A549 (cell line): ENCODE measurements at regions not wholly inside any gene's neighbourhood (a gene's known extent, or its start where the extent isn't known, plus 50 kb on each side); places are given as distances from the start of the nearest gene placed in this dataset.

Experiments used
- ATAC-seq, 2 experiments: fragments of 200-7000 bp in 1 of 2; fragments of >200 bp in 1 of 2; cut with Nextera tagmentation in 1 of 2; cut with Tn5 transposase in 1 of 2; 3 replicates each; pipeline versions ENCODE4 v1.8.0 to v1.9.1; 2018 to 2020; ENCODE audit warnings: mild to moderate bottlenecking in 1 of 2, moderate library complexity in 1 of 2
- CTCF ChIA-PET: fragments of 300-600 bp; sonication (Branson Sonifier 250); formaldehyde crosslinking; extraction: SDS; loops from one replicate; lab custom pipeline; 2021; ENCODE audit warnings: antibody characterized with exemption, inconsistent platforms; lab: Yijun Ruan, JAX
- POLR2A ChIA-PET: fragments of 350-600 bp; formaldehyde crosslinking; extraction: SDS; loops from one replicate; lab custom pipeline; 2021; ENCODE audit warnings: antibody characterized with exemption, inconsistent platforms; lab: Yijun Ruan, JAX
- DNase-seq, 2 experiments: peaks; one replicate each; pipeline versions ENCODE4 v3.0.0 to v3.0.0-alpha.2; 2011 to 2016; ENCODE audit warnings: low read depth in 1 of 2, low spot score in 1 of 2
- FAIRE-seq: peaks from 2 replicates; lab custom pipeline; 2011; peaks lifted over from hg19 to GRCh38; lab: Jason Lieb, UNC
- H3K27ac ChIP-seq, 2 experiments: fragments of >200 bp; sonication (Bioruptor Twin); formaldehyde crosslinking; 3 replicates each; pipeline ENCODE4 v1.5.1; 2016 to 2017
- H3K4me1 ChIP-seq: fragments of >200 bp; sonication (Bioruptor Twin); formaldehyde crosslinking; 3 replicates; pipeline ENCODE4 v1.6.1; 2016
- H3K4me2 ChIP-seq: fragments of >200 bp; sonication (Bioruptor Twin); formaldehyde crosslinking; 3 replicates; pipeline ENCODE4 v1.6.1; 2016
- H3K4me3 ChIP-seq: fragments of >200 bp; sonication (Bioruptor Twin); formaldehyde crosslinking; 3 replicates; pipeline ENCODE4 v1.5.1; 2016
- H3K9me3 ChIP-seq: fragments of >200 bp; sonication (Bioruptor Twin); formaldehyde crosslinking; 3 replicates; pipeline ENCODE4 v1.6.1; 2016
- ATOH8 ChIP-seq: fragments of 250-450 bp; sonication (Bioruptor Pico); IDR thresholded peaks from 2 replicates; pipeline ENCODE4 v1.5.0; 2020; ENCODE audit warnings: low read depth, mild to moderate bottlenecking, moderate library complexity
- CEBPB ChIP-seq, 2 experiments: fragments of >200 bp in 1 of 2; sonication (Bioruptor Twin) in 1 of 2; formaldehyde crosslinking in 1 of 2; IDR thresholded peaks; 2 replicates each; pipeline ENCODE4 v1.6.1; 2012 to 2016
- E2F6 ChIP-seq: IDR thresholded peaks from 2 replicates; pipeline ENCODE4 v1.6.1; 2012; ENCODE audit warnings: low read depth, borderline replicate concordance
- EHMT2 ChIP-seq: fragments of 200-600 bp; sonication (generic); IDR thresholded peaks from 2 replicates; pipeline ENCODE4 v1.6.1; 2016; ENCODE audit warnings: antibody characterized with exemption, low read depth, mild to moderate bottlenecking, moderate library complexity
- EP300 ChIP-seq, 2 experiments: fragments of >200 bp; sonication (Bioruptor Twin); formaldehyde crosslinking; IDR thresholded peaks; 2 replicates in 1 of 2; 3 replicates in 1 of 2; pipeline ENCODE4 v1.6.1; 2016 to 2017
- FOXS1 ChIP-seq: fragments of 250-450 bp; sonication (Bioruptor Pico); IDR thresholded peaks from 2 replicates; pipeline ENCODE4 v1.5.0; 2020; ENCODE audit warnings: mild to moderate bottlenecking, moderate library complexity
- KDM1A ChIP-seq: fragments of 200-600 bp; sonication (generic); IDR thresholded peaks from 2 replicates; pipeline ENCODE4 v1.6.1; 2016; ENCODE audit warnings: low read depth, mild to moderate bottlenecking
- KDM5A ChIP-seq: fragments of 200-600 bp; sonication (generic); IDR thresholded peaks from 2 replicates; pipeline ENCODE4 v1.6.1; 2016; ENCODE audit warnings: antibody characterized with exemption, mild to moderate bottlenecking
- MAFK ChIP-seq: fragments of 450-650 bp; IDR thresholded peaks from 2 replicates; pipeline ENCODE4 v1.6.1; 2014; ENCODE audit not compliant: partially characterized antibody
- MAX ChIP-seq: IDR thresholded peaks from 2 replicates; pipeline ENCODE4 v1.6.1; 2012
- MYC ChIP-seq: IDR thresholded peaks from 2 replicates; pipeline ENCODE4 v1.6.1; 2012; ENCODE audit warnings: mild to moderate bottlenecking, inconsistent platforms, low read length, improper control_type of control experiment, borderline replicate concordance
- NFE2L2 ChIP-seq: fragments of 150-350 bp; conservative IDR thresholded peaks from 2 replicates; pipeline ENCODE4 v1.6.1; 2014; ENCODE audit warnings: low read length
- NPAS2 ChIP-seq: fragments of 250-450 bp; sonication (Bioruptor Pico); IDR thresholded peaks from 2 replicates; pipeline ENCODE4 v1.8.0; 2022; ENCODE audit warnings: mild to moderate bottlenecking, moderate library complexity, borderline replicate concordance
- RAD21 ChIP-seq, 2 experiments: fragments of >200 bp in 1 of 2; sonication (Bioruptor Twin) in 1 of 2; formaldehyde crosslinking in 1 of 2; IDR thresholded peaks in 1 of 2; conservative IDR thresholded peaks in 1 of 2; 2 replicates in 1 of 2; 3 replicates in 1 of 2; pipeline ENCODE4 v1.6.1; 2012 to 2018; ENCODE audit warnings: inconsistent platforms in 1 of 2
- RCOR1 ChIP-seq: fragments of 150-350 bp; IDR thresholded peaks from 2 replicates; pipeline ENCODE4 v1.6.1; 2014; ENCODE audit warnings: antibody characterized with exemption, low read length, low read depth
- RNF2 ChIP-seq: fragments of 200-600 bp; sonication (generic); IDR thresholded peaks from 2 replicates; pipeline ENCODE4 v1.6.1; 2016; ENCODE audit warnings: low read depth, mild to moderate bottlenecking, antibody characterized with exemption, moderate library complexity, borderline replicate concordance
- TFCP2L1 ChIP-seq: fragments of 250-450 bp; sonication (Bioruptor Pico); IDR thresholded peaks from 2 replicates; pipeline ENCODE4 v1.5.0; 2021; ENCODE audit warnings: mild to moderate bottlenecking
- ZNF302 ChIP-seq: fragments of 250-450 bp; sonication (Bioruptor Pico); IDR thresholded peaks from 2 replicates; pipeline ENCODE4 v1.9.0; 2021; ENCODE audit warnings: inconsistent platforms, mild to moderate bottlenecking, moderate library complexity
- WGBS: methylation state at CpG from one replicate; pipeline ENCODE4 v1.1.6; 2017; ENCODE audit errors: missing lambda C conversion rate; 5-methylcytosine and 5-hydroxymethylcytosine counted together
- TF ChIP-seq, protein P1 (sequence below): fragments of 150-350 bp; IDR thresholded peaks from 2 replicates; pipeline ENCODE4 v1.6.1; 2014; ENCODE audit warnings: low read depth, mild to moderate bottlenecking, low read length

DNA sequence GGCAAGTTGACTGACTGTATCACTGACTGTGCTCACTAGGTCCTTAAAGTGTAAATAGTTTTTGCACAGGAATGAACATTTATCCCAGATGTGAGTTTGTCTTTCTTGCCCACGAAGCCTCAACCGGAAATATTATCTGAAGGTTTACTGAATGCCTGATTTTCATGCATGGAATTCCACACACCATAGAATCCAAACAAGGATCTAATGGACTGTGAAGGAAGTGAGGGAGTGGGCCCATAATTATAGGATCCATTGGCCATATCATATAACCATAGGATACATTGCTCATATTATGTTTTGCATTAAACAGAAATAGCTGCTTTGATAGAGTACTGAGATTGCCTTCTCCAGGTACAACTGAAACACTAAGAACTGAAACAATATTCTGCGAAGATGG lies 1057.2 kb upstream of the EDIL3 start:
- Histone ChIP-seq H3K4me2 (no peak overlapping the region), H3K27ac (no peak overlapping the region), H3K4me1 (no peaks in the 10 kb centered on the region), H3K4me3 (no peak overlapping the region), H3K9me3 (no peaks in the 10 kb centered on the region)
- no peak for DNase-seq
- TF ChIP-seq EP300 (IDR thresholded peaks at IDR 0.05) = no peak
- TF ChIP-seq RAD21 (conservative IDR thresholded peaks at IDR 0.05 in 1 of 2, IDR thresholded peaks at IDR 0.05 in 1 of 2) = no peak
- no peak for TF ChIP-seq ATOH8 (CRISPR knock-in tag)
- TF ChIP-seq EHMT2 = no peak
- TF ChIP-seq MYC = no peak
- no peak for TF ChIP-seq FOXS1
- no peak for TF ChIP-seq E2F6
- no peak for TF ChIP-seq NPAS2 (CRISPR knock-in tag)
- no peak for TF ChIP-seq KDM5A
- no peak for TF ChIP-seq TFCP2L1 (CRISPR knock-in tag)
- TF ChIP-seq NFE2L2 = no peak
- ATAC-seq = no peak
- POLR2A ChIA-PET = no interaction called here
- CTCF ChIA-PET = no interaction called here
- 31% methylated on average over 3 of the region's 3 CpGs for WGBS
- no peak for FAIRE-seq

- Histone ChIP-seq H3K27ac (no peak overlapping the region), H3K4me3 (no peak overlapping the region), H3K4me2 (no peak overlapping the region), H3K4me1 (no peaks in the 10 kb centered on the region), H3K9me3 (no peaks in the 10 kb centered on the region)
- TF ChIP-seq NFE2L2 (peak; percentile 22; the same call in 1 of the 2 replicates), KDM1A (no peak), MAFK (peak; percentile 30)
- CTCF ChIA-PET = no interaction called here
- no peak for ATAC-seq
- WGBS = 17% methylated on average over 4 of the region's 4 CpGs
- POLR2A ChIA-PET = no interaction called here
- FAIRE-seq = no peak
- no peak for DNase-seq
Observed at GRCh38 chr5:85452322-85453025, 1067.8 kb upstream of the EDIL3 start.

DNA sequence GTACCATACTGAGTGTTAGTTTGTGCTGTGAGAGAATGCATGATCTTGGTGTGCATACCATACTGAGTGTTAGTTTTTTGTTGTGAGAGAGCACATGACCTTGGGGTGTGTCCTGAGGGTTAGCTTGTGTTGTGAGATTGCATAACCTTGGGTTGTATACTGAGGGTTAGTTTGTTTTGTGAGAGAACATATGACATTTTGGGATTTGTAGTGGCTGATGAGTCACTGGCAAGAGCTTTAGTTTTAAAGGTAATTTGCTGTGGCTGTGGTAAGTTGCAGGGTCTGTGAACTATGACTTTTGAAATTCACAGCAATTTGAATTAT lies 1068.3 kb upstream of the EDIL3 start:
- FAIRE-seq (no peak), ATAC-seq (no peak), DNase-seq (no peak)
- CTCF ChIA-PET = no interaction called here
- POLR2A ChIA-PET = no interaction called here
- Histone ChIP-seq H3K4me2 (no peak overlapping the region), H3K4me1 (no peaks in the 10 kb centered on the region), H3K27ac (no peak overlapping the region), H3K9me3 (no peaks in the 10 kb centered on the region), H3K4me3 (no peak overlapping the region)
- no peak for TF ChIP-seq RCOR1
- TF ChIP-seq MYC = no peak
- no peak for TF ChIP-seq CEBPB (IDR thresholded peaks at IDR 0.05)
- TF ChIP-seq ATOH8 (CRISPR knock-in tag) = no peak
- no peak for TF ChIP-seq MAX
- no peak for TF ChIP-seq ZNF302
- no peak for TF ChIP-seq EHMT2
- TF ChIP-seq TFCP2L1 (CRISPR knock-in tag) = no peak
- TF ChIP-seq, protein P1, sequence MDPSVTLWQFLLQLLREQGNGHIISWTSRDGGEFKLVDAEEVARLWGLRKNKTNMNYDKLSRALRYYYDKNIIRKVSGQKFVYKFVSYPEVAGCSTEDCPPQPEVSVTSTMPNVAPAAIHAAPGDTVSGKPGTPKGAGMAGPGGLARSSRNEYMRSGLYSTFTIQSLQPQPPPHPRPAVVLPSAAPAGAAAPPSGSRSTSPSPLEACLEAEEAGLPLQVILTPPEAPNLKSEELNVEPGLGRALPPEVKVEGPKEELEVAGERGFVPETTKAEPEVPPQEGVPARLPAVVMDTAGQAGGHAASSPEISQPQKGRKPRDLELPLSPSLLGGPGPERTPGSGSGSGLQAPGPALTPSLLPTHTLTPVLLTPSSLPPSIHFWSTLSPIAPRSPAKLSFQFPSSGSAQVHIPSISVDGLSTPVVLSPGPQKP = no peak
- TF ChIP-seq FOXS1 = no peak
- TF ChIP-seq RNF2 = no peak
